NCI-H1092 (cell line): ENCODE measurements at regions not wholly inside any gene's neighbourhood (a gene's known extent, or its start where the extent isn't known, plus 50 kb on each side); places are given as distances from the start of the nearest gene placed in this dataset.
"Not testable (repeated sequence)": the region's sequence is repeated elsewhere in the genome, so short reads cannot be mapped to it uniquely, and the experiment has no call there.

Source experiments
- DNase-seq: peaks from one replicate; lab custom pipeline; 2025; lab: John Stamatoyannopoulos, UW

GRCh38 chr4:33625748-33626147 is 2618.6 kb downstream of the ARAP2 start:
- no peak for DNase-seq

GRCh38 chr4:33626221-33626620 is 2618.1 kb downstream of the ARAP2 start:
- no peak for DNase-seq

DNA sequence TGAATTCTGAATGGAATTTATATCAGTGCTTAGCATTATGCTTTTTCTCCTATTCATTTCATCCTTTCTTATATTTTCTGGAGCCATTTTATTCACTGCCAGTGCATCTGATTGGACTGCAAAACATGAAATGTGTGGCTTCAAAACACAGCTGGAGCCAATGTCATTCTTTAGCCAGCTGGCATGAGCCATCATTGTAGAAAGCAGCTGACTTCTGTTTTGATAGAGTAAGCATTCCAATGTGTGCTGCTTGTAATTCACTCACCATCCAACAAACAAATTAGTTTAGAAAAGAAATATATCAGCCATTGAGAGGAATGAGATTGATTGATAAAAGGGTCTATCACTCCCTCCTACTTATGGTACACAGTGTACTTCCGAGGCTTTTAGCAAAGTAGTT is 2616.0 kb downstream of the ARAP2 start:
- DNase-seq = no peak

DNA sequence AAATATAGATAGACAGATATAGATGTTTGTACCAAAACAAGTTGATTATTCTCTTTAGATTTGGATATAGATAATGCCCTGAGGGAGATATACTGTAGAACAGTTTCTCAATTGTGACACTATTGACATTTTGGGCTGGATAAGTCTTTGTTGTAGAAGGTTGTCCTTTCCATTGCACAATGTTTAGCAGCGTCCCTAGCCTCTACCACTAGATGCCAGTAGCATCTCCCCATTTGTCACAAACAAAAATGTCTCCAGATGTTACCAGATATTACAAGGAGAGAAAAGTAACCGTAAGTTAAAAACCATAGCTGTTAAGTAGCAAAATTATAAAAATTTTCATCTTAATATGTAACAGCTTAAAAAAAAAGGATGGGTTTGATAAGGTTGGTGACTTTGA is 2595.3 kb downstream of the ARAP2 start:
- DNase-seq = no peak

DNA sequence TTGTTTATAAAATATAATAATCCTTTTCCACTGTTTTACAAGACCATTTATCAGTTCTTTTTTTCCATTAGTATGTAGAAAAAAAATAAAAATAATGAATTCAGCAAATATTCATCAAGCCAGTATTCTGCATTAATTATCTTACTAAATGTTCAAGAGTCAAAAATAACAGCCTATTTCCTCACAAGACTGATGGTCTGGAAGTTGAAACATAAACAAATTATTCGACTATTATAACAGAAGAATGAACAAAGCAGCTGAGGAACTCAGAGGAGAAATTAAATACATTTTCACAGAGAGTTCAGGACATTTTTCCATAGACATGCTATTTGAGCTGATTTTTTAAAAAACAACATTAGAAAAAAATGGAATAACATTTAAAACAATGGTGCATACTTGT is 2594.8 kb downstream of the ARAP2 start:
- no peak for DNase-seq

DNA sequence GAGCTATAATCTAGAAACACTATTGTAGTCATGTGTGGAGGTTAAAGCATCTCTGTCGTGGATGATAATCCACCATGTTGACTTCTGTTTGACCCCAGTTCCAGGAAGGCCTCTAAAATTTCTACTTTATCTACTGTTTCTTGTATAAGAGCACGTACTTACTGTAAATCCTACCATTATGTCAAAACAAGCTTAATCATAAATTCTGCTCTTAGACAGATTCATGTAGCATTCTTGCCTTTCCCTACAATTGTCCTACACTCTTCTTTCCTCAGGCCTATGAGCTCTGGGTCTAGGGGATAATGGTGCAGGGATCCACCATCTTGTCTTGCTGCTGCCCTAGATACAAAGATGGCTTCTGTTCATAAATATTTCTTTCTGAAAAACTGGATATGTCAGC is 2594.3 kb downstream of the ARAP2 start:
- no peak for DNase-seq

DNA sequence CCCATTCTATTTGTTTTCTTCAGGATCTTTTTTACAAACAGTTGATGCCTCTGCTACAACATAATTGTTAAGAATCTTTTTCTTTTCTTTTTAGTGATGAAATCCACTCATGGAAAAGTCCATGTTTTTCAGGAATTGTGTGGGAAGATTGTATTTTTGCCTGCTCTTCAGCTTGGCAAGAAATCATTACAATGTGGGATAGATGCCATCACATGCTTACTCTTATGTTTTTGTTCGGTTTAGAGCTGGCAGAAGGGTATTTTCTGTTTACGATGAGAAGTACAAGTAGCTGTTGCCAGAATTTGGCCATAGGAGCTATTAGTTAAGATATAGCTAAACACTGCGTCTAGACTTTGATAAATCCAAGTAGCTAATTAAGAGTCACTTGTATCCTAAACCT is 2585.3 kb downstream of the ARAP2 start:
- DNase-seq = no peak

DNA sequence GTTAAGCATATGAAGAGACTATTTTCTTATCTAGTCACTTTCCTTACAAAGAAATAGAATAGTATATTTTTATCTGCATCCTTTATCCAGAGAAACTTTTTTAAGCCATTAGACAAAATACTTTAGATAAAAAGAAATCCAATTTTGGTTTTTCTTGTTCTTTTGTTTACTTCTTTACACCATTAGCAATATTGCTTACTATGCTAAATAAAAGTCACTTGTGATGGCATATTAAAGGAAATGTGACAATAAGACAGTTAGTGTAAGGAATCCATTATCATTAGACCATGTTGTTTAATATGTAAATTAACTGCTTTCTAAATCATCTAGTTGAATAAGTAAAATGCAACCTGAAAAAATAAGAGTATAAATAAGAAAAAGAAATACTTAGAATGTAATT is 2582.7 kb downstream of the ARAP2 start:
- no peak for DNase-seq

- no peak for DNase-seq
Measured at GRCh38 chr4:33685939-33686338, 2558.4 kb downstream of the ARAP2 start.

- no peak for DNase-seq
Measured at GRCh38 chr4:33696041-33696440, 2548.3 kb downstream of the ARAP2 start.

- no peak for DNase-seq
Measured at GRCh38 chr4:33696586-33696985, 2547.7 kb downstream of the ARAP2 start.

GRCh38 chr4:33709247-33709646 is 2535.1 kb downstream of the ARAP2 start:
- DNase-seq = no peak

GRCh38 chr4:33711826-33712225 is 2532.5 kb downstream of the ARAP2 start:
- DNase-seq = no peak

DNA sequence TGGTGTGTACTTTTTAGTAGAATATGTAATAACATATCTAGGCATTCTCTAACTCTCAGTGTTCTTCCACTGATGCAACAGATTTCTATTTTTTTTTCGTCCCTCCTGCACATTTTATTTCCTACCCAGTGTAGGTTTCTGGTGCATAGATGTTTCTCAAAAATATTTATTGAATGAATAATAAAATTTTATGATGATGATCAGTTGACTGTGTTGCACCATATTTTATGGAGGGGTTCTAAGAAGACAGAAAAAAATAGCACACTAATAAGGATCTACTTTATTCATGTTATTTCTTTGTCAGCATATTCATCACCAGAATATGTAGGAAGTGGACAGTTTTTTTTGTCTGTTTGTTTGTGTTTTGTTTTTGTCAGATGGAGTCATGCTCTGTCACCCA is 2529.3 kb downstream of the ARAP2 start:
- DNase-seq = no peak

DNA sequence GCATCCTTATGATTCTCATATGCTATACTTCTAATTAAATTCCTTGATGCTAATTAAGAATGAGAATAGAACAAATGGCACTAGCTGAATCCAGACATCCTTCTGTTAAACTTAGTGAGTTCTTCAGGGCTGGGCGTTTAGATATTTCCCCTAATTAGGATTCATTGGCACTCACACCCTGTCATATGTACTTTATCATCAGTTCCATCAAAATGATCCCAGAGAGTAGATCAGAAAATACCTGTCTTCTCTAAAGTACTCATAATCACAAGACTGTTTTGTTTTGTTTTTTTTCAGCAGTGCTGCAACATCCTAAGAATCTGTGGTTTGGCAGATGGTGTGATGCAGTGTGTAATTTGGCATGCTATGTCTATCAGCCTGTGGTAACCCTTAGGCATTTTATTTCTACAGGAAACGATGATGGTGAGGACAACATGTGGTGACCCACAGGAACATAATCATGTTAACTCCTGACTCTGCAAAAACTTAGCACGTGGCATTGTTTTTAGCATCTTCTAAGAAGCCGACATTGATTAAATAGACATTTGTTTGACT is 2528.4 kb downstream of the ARAP2 start:
- no peak for DNase-seq

DNA sequence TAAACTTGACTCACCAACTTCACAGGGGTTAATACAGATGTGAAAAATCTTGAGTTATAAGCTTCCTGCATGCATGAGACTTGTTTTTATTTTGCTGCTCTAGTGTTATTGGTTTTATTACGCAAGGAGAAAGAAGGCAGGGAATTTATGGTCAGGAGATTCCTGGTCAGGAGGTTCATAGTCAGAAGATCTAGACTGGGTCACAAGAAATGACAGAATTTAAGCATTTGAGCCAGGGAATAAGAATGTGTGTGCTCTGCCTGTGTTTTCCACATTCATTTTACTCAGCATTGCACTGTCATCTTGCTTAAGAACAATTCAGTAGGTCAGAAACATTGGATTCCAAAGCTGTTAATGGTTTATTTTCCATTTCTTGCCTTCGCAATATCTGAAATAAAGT is 2522.1 kb downstream of the ARAP2 start:
- no peak for DNase-seq

GRCh38 chr4:33722800-33723516 is 2521.4 kb downstream of the ARAP2 start:
- DNase-seq = no peak

GRCh38 chr4:33724685-33725084 is 2519.6 kb downstream of the ARAP2 start:
- DNase-seq = no peak

GRCh38 chr4:33725861-33726260 is 2518.5 kb downstream of the ARAP2 start:
- DNase-seq = no peak

DNA sequence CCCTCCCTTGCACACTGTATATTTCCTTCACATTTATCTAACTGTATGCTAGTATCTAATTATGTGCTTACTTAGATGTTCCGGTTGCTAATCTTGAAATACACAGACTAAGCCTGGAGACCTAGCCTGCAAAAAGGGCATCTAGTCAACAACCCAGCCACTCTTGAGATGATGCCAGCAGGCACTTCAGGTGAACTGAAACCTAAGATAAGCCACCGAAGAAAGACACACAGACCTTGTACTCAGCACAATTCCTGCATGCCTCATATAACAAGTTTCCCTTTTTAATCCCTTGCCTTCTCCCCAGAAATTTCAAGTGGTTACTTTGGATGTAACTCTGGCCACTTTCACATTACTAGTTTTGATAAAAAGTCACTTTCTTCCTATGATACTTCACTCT is 2506.6 kb downstream of the ARAP2 start:
- no peak for DNase-seq

- no peak for DNase-seq
Measured at GRCh38 chr4:33739884-33740632, 2504.3 kb downstream of the ARAP2 start.

DNA sequence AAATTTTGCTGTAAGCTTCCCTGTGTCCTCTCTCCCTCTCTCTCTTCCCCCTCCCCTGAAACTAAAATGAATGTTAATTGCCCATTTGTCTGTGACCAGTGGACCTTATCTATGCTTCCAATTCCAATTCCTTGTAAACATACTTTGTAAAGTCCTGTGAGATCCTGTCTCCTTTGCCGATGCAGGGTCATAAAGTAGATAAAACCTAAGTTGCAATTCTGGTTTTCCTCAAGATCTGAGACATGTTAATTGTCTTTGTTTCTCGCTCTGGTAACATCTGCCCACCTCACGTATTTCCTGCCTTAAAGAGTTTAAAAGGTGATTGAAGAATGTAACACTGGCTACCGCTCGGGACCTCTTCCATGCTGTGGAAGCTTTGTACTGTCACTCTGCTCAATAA is 2503.4 kb downstream of the ARAP2 start:
- DNase-seq = not testable (repeated sequence)

- no peak for DNase-seq
Measured at GRCh38 chr4:33746979-33747378, 2497.3 kb downstream of the ARAP2 start.
